Uterus (tissue), 3 donors: ENCODE measurements at regions not wholly inside any gene's neighbourhood (a gene's known extent, or its start where the extent isn't known, plus 50 kb on each side); places are given as distances from the start of the nearest gene placed in this dataset.
A peak's percentile ranks its signal among the peaks of the same experiment; 100 is the strongest.

Experiments
- DNase-seq, 2 donors: peaks; one replicate each; pipeline ENCODE4 v3.0.0-alpha.2; 2019 to 2020
- H3K27ac ChIP-seq, 2 donors: fragments of 200-600 bp; sonication (generic); 1 replicate in 1 of 2; 2 replicates in 1 of 2; pipeline ENCODE4 v1.5.1; 2016 to 2018
- H3K27me3 ChIP-seq, 2 donors: fragments of 200-600 bp; sonication (generic); one replicate each; pipeline ENCODE4 v1.5.1; 2018 to 2019; ENCODE audit warnings: control low read depth in 1 of 2
- H3K36me3 ChIP-seq, 2 donors: fragments of 200-600 bp; sonication (generic); one replicate each; pipeline ENCODE4 v1.5.1; 2019; ENCODE audit warnings: control low read depth in 1 of 2
- H3K4me1 ChIP-seq, 2 donors: fragments of 200-600 bp; sonication (generic); one replicate each; pipeline ENCODE4 v1.5.1; 2018 to 2019; ENCODE audit warnings: control low read depth in 1 of 2
- H3K4me3 ChIP-seq, 2 donors: fragments of 200-600 bp; sonication (generic); 1 replicate in 1 of 2; 2 replicates in 1 of 2; pipeline ENCODE4 v1.5.1; 2018 to 2019; ENCODE audit warnings: mild to moderate bottlenecking in 1 of 2
- H3K9me3 ChIP-seq, 2 donors: fragments of 200-600 bp; sonication (generic); one replicate each; pipeline ENCODE4 v1.5.1; 2019; ENCODE audit warnings: control low read depth in 1 of 2
- CTCF ChIP-seq, 4 experiments: fragments of 200-600 bp in 2 of 4; fragments of 450-650 bp in 2 of 4; sonication (generic) in 2 of 4; IDR thresholded peaks; one replicate each; pipeline ENCODE4 v1.5.1; 2016 to 2019; ENCODE audit warnings: antibody characterized with exemption in 4 of 4, mild to moderate bottlenecking in 2 of 4, moderate library complexity in 1 of 4
- POLR2A ChIP-seq, 2 donors: fragments of 450-650 bp; IDR thresholded peaks; one replicate each; pipeline ENCODE4 v1.6.1; 2016; ENCODE audit warnings: antibody characterized with exemption in 2 of 2, mild to moderate bottlenecking in 1 of 2, moderate library complexity in 1 of 2
- intact Hi-C: fragments of 100-400 bp; cut with DNase I; formaldehyde crosslinking; loops from one replicate; pipeline ENCODE4 v1.15.1; 2023; ENCODE audit warnings: low total_unique reads
- donor health status: DM: yes; HTN: yes; CAD: no.

- DNase-seq, result no peak
- Histone ChIP-seq H3K27me3 (no peaks in the 10 kb centered on the region), H3K27ac (no peak overlapping the region), H3K36me3 (no peaks in the 10 kb centered on the region), H3K9me3 (no peaks in the 10 kb centered on the region), H3K4me3 (no peak overlapping the region), H3K4me1 (no peaks in the 10 kb centered on the region)
- TF ChIP-seq CTCF (IDR thresholded peaks at IDR 0.05), result no peak
- TF ChIP-seq POLR2A (IDR thresholded peaks at IDR 0.05), result no peak
- intact Hi-C loops, result no loop called here
Observed at GRCh38 chr5:17431272-17432050, 66.6 kb upstream of the TAF11L2 start.

- H3K4me3 ChIP-seq, result no peak overlapping the region
- no peaks in the 10 kb centered on the region for H3K9me3 ChIP-seq
- H3K27ac ChIP-seq, result no peak overlapping the region
- intact Hi-C loops, result no loop called here
- H3K4me1 ChIP-seq, result no peaks in the 10 kb centered on the region
- H3K27me3 ChIP-seq, result no peaks in the 10 kb centered on the region
- DNase-seq, result no peak
- H3K36me3 ChIP-seq, result no peaks in the 10 kb centered on the region
- TF ChIP-seq POLR2A (IDR thresholded peaks at IDR 0.05) (no peak), CTCF (IDR thresholded peaks at IDR 0.05) (no peak)
Observed at GRCh38 chr5:17432569-17432968, 65.5 kb upstream of the TAF11L2 start.

GRCh38 chr5:17433406-17433805 lies 64.6 kb upstream of the TAF11L2 start:
- DNase-seq, result no peak
- no peaks in the 10 kb centered on the region for H3K36me3 ChIP-seq
- TF ChIP-seq POLR2A (IDR thresholded peaks at IDR 0.05), result no peak
- TF ChIP-seq CTCF (IDR thresholded peaks at IDR 0.05), result no peak
- H3K27ac ChIP-seq, result no peak overlapping the region
- no peaks in the 10 kb centered on the region for H3K27me3 ChIP-seq
- no peaks in the 10 kb centered on the region for H3K9me3 ChIP-seq
- H3K4me3 ChIP-seq, result no peak overlapping the region
- H3K4me1 ChIP-seq, result no peaks in the 10 kb centered on the region
- intact Hi-C loops, result no loop called here

GRCh38 chr5:17434982-17435381 lies 63.0 kb upstream of the TAF11L2 start:
- H3K27me3 ChIP-seq, result no peaks in the 10 kb centered on the region
- H3K4me3 ChIP-seq, result no peak overlapping the region
- no peaks in the 10 kb centered on the region for H3K9me3 ChIP-seq
- intact Hi-C loops, result no loop called here
- H3K36me3 ChIP-seq, result no peaks in the 10 kb centered on the region
- H3K27ac ChIP-seq, result no peak overlapping the region
- TF ChIP-seq CTCF (IDR thresholded peaks at IDR 0.05) (no peak), POLR2A (IDR thresholded peaks at IDR 0.05) (no peak)
- no peaks in the 10 kb centered on the region for H3K4me1 ChIP-seq
- DNase-seq, result no peak

GRCh38 chr5:17436350-17436749 lies 61.7 kb upstream of the TAF11L2 start:
- no peaks in the 10 kb centered on the region for H3K36me3 ChIP-seq
- H3K27ac ChIP-seq, result peak overlapping the region; percentile 18 to 22
- DNase-seq, result no peak
- intact Hi-C loops, result no loop called here
- H3K4me1 ChIP-seq, result no peaks in the 10 kb centered on the region
- no peaks in the 10 kb centered on the region for H3K9me3 ChIP-seq
- peak overlapping the region in 1 of 2 donors; percentile 7 for H3K4me3 ChIP-seq
- H3K27me3 ChIP-seq, result no peaks in the 10 kb centered on the region
- TF ChIP-seq CTCF (IDR thresholded peaks at IDR 0.05) (no peak), POLR2A (IDR thresholded peaks at IDR 0.05) (no peak)
